T-helper 1 cell treated with Interleukin-12 subunit alpha and Interleukin-12 subunit beta and Interleukin-4 antibody, amounts not matched to agents 30 ng/mL and 1 ng/mL, for 36 hours (primary cell): ENCODE measurements at regions not wholly inside any gene's neighbourhood (a gene's known extent, or its start where the extent isn't known, plus 50 kb on each side); places are given as distances from the start of the nearest gene placed in this dataset.
"Not testable (repeated sequence)": the region's sequence is repeated elsewhere in the genome, so short reads cannot be mapped to it uniquely, and the experiment has no call there.

Source experiments
- intact Hi-C: fragments of 100-400 bp; cut with micrococcal nuclease; formaldehyde crosslinking; loops from one replicate; pipeline ENCODE4 v1.15.1; 2024

DNA sequence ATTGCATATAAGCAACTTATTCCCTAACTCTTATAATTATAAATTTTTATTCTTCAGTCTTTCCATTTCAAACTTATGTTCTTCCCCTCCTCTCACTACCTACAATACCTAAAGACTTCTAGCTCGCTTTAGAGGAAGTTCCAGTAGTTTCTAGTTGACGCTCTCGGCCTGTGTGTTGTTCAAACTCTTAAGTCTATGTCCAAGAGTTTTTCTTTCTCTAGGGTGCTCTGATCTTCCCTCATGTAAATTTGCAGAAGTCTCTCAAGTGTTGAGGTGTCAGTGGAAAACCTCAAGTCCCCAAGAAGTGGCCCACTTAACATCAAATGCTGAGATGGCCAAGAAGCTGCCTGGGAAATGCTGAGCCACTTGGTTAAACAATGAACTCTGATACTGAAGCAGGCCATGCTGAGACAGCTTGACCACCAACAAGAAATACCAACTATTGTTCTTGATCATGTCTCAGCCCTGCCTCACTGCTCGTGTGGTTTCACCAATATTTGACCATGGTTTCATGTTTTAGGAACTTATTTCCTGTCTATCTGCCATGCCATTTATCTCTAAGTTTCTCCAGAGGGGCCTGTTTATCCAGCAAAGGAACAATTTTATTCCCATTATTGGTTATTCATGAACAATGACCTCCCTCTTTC lies 100.9 kb upstream of the TCF21 start:
- intact Hi-C loops, result no loop called here

DNA sequence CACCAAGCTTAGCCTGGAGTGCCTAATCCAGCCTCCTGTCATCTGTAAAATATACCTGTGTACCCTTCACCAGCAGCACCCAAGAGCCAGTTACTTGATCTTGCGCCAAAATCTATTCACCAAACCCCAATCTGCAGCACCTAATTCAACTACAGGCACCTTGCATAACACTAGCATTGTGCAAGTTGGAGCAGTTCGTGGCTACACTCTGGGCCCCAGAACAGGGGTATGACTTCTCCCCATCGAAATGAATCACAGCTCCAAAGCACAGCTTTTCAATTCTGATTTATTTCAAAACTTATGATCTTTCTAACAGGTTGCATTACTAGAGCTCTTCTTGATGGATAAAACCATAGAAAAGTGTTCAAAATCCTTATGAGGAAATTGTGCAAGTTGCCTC lies 100.4 kb upstream of the TCF21 start:
- intact Hi-C loops, result no loop called here

DNA sequence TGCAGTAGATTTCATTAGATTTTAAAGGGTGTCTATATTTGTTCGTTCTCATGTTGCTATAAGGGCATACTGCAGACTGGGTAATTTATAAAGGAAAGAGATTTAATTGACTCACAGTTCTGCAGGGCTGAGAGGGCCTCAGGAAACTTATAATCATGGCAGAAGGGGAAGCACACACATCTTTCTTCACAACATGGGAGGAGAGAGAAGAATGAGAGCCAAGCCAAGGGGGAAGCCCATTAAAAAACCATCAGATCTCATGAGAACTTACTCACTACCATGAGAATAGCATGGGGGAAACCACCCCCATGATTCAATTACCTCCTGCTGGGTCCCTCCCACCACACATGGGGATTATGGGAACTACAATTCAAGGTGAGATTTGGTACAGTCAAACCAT lies 99.5 kb upstream of the TCF21 start:
- intact Hi-C loops, result not testable (repeated sequence)

DNA sequence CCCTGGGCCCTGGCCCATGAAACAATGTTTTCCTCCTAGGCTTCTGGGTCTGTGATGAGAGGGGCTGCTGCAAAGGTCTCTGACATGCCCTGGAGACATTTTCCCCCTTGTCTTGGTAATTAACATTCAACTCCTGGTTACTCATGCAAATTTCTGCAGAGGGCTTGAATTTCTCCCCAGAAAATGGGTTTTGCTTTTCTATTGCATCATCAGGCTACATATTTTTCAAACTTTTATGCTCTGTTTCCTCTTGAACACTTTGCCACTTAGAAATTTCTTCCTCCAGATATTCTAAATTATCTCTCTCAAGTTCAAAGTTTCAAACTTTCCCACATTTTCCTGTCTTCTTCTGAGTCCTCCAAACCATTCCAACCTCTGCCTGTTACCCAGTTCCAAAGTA lies 98.2 kb upstream of the TCF21 start:
- intact Hi-C loops, result not testable (repeated sequence)

DNA sequence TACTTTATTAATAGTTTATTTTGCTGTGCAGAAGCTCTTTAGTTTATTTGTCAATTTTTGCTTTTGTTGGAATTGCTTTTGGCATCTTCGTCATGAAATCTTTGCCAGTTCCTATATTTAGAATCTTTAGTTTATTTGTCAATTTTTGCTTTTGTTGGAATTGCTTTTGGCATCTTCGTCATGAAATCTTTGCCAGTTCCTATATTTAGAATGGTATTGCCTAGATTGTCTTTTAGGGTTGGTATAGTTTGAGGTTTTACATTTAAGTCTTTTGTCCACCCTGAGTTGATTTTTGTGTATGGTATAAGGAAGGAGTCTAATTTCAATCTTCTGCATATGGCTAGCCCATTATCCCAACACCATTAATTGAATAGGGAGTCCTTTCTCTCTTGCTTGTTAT lies 93.9 kb upstream of the TCF21 start:
- intact Hi-C loops, result not testable (repeated sequence)

DNA sequence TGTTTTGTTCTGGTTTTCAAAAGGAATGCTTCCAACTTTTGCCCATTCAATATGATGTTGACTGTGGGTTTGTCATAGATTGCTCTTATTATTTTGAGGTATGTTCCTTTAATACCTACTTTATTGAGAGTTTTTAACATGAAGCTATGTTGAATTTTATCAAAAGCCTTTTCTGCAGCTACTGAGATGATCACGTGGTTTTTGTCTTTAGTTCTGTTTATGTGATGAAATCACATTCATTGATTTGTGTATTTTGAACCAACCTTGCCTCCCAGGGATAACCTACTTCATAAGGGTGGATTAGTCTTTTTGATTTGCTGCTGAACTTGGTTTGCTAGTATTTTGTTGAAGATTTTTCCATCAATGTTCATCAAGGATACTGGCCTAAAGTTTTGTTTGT lies 92.7 kb upstream of the TCF21 start:
- intact Hi-C loops, result no loop called here

DNA sequence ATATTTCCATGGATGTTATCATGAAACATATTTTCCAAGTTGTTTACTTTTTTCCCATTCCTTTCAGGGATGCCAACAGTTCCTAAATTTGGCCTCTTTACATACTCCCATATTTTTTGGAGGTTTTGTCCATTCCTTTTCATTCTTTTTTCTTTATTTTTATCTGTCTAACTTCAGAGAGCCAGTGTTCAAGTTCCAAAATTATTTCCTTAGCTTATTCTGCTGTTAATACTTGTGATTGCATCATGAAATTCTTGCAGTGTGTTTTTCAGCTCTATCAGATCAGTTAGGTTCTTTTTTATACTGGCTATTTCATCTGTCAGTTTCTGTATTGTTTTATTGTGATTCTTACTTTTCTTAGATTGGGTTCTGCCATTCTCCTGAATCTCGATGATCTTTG lies 89.9 kb upstream of the TCF21 start:
- intact Hi-C loops, result no loop called here

DNA sequence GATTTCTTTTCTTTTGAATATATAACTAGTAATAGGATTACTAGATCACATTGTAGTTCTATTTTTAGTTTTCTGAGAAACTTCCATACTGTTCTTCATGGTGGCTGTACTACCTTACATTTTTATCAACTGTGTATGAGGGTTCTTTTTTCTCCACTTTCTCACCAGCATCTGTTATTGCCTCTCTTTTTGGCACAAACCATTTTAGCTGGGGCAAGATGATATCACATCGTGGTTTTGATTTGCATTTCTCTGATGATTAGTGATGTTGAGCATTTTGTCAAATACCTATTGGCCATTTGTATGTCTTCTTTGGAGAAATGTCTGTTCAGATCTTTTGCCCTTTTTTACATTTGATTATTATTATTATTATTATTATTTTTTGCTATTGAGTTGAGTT lies 86.1 kb upstream of the TCF21 start:
- intact Hi-C loops, result no loop called here

DNA sequence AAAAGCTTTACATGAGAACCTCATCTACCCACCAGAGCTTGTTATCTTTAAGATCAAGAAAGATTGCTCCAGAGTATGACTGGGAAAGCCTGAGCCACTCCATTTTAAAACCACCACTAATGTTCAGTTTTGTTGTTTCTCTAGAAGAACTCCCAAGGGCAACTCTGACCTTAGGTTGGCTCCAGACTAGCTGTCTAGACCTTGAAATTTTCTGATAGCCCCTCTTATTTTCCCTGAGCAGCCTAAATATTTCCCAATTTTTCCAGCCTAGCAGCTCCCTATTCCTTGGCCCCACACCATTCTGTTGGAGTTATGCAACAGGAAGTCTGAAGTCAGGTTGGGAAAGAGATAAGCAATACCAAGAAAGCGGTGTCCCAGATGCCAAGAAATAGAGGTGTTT lies 84.6 kb upstream of the TCF21 start:
- intact Hi-C loops, result no loop called here

DNA sequence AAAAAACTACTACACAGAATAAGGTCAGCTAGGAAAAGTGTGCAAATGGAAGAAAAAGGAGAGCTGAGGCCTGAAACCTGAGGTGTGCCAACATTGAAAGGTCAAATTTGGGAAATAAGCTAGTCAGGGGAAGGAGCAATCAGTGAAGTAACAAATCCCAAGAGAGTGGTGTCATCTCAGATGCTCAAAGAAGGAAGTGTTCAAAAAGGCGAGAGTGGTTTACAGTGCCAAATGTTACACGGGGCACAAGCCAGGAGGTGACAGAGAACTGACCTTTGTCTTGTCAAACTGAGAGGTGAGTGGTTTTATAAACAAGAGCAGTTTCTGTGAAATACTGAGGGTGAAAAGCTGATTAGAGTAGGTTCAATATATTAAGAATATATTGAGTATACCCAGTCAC lies 83.0 kb upstream of the TCF21 start:
- intact Hi-C loops, result no loop called here

DNA sequence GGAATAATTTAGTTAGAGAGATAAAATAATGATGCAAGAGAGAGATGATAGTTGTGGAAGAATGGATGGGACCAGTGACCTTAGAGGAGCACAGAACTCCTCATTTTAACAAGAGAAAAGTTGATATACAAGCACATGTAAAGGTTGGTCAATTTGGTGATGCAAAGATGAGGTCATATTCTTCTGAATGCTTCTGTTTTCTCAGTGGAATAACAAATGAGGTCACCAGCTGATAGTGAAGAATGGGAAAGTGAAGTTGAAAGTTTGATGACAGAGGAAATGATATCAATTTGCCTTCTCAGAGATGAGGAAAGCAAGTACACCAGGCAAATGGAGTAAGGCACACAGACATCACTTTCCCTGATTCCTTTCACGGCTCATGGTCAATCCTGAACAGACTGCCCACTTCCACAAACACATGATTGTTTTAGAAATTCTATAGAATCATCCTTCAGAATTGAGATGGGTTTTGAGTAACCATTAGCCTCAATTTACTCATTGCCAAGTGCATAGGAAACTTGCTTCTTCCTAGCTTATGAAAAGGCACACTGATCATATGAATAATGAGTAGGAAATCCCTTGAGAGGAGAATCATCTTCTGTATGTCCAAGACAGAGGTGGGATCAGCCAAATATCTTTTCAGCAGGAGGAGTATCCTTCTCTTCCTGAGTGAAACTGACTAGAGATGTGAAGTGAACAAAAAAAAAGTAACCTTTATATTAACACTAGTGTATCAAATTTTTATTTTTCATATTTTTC lies 82.4 kb upstream of the TCF21 start:
- intact Hi-C loops, result no loop called here

DNA sequence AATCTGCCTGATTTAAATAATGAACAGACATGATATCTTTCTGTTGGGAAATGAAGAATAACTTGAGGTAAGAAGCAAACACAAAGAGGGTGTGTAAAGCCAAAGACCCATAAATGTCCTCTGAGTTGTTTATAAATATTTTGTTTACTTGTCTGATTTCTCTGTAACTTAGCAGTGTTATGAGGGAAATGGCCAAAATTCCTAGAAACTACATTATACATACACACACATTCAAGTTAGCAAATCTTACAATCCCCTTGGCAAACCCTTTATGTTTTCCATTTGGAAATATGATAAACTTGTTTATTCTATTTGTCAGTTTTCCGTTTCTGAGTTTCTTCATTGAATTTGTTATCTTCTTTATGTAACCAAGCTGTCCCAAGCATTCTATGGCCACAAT lies 81.4 kb upstream of the TCF21 start:
- intact Hi-C loops, result no loop called here

DNA sequence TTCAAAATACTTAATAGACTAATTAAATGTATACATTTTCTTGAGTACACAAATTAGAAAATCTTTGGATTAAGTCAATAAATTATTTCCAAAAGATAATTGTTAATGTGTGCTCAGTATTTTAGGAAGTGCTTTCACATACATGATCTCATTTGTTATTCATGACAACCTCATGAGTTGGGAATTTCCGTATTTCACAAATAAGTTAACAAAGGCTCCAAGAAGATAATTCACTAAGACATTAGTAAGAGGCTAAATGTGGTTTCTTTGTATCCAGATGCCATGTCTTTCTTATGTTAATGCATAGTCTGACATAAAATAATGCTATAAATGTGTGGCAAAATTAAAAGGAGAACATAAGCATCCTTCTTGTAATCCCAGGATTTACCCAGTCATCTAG lies 79.5 kb upstream of the TCF21 start:
- intact Hi-C loops, result no loop called here

DNA sequence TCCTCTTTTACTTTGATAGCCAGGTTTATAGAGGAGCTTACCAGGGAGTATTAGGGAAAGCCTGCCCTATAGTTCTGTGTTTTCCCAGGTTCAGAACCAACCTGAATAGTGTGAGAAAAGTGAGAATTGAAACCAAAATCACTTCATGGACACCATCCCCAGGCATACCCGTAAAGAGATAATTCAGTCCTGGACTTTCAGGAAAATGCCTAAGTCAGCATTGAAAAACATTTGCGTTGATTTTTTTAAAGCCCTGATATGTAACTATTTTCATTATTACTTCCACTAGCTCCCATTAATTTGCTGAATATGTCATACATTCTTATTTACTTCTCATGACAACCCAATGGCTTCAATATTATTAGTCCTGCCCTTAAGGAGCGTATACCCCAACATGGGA lies 77.4 kb upstream of the TCF21 start:
- intact Hi-C loops, result loop anchor here (10.0 kb wide), 1 partner anchor 247 kb away; no protein-coding TSS in a partner anchor

DNA sequence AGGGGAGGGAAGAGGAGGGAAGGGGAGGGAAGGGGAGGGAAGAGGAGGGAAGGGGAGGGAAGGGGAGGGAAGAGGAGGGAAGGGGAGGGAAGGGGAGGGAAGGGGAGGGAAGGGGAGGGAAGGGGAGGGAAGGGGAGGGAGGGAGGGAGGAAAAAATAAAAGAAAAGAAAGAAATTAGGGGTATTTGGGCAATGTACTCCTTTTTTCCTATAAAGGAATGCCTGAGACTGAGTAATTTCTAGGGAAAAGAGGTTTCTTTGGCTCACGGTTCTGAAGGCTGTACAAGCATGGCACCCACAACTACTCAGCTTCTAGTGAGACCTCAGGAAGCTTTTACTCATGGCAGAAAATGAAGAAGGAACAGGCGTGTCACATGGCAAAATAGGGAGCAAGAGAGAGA lies 76.5 kb upstream of the TCF21 start:
- intact Hi-C loops, result loop anchor here (10.0 kb wide), 1 partner anchor 248 kb away; no protein-coding TSS in a partner anchor

DNA sequence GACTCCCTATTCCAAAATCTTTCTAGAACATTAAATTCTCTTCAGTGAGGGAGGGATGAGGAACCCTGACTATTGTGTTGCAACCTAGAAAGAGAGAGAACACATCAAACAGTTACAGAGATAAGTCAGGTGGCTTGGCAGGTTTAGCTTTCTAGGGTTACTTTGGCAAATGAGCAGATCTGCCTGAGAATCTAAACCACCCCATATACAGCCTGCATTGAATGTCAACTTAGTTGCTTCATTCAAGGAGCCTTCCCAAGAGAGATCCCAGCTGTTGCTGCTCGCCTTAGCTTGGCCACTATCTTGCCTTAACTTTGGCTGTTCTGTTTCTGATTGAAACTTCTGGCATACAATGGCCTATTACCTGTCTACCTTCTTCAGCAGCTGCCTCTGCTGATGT lies 74.7 kb upstream of the TCF21 start:
- intact Hi-C loops, result loop anchor here (10.0 kb wide), 1 partner anchor 249 kb away; no protein-coding TSS in a partner anchor

DNA sequence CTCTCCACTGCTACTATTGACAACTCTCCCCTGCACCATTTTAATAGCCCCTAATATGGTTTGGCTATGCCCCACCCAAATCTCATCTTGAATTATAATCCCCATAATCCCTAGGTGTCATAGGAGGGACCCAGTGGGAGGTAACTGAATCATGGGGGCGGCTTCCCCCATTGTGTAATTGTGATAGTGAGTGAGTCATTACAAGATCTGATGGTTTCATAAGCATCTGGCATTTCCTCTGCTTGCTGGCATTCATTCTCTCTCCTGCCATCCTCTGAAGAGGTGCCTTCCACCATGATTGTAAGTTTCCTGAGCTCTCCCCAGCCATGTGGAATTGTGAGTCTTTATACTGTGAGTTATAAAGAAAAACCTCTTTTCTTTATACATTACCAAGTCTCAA lies 74.1 kb upstream of the TCF21 start:
- intact Hi-C loops, result loop anchor here (10.0 kb wide), 1 partner anchor 250 kb away; no protein-coding TSS in a partner anchor

DNA sequence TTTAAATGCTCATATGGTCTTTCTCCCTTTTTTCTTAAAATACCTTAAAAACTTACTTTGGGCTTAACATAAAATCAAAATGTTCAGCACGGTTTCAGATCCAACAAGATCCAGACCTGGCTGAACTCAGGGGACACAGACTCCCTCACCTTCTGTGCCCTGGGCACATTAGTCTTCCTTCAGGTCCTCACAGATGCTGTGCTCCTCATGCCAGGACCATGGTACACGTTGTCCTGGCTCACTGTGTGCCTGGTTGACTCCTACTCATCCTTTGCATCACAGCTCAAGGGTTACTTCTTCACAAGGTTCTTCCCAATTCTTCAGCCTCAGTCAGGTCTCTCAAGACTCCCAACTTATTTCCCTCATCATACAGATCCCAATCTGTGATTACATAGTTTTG lies 73.6 kb upstream of the TCF21 start:
- intact Hi-C loops, result loop anchor here (10.0 kb wide), 1 partner anchor 251 kb away; no protein-coding TSS in a partner anchor

DNA sequence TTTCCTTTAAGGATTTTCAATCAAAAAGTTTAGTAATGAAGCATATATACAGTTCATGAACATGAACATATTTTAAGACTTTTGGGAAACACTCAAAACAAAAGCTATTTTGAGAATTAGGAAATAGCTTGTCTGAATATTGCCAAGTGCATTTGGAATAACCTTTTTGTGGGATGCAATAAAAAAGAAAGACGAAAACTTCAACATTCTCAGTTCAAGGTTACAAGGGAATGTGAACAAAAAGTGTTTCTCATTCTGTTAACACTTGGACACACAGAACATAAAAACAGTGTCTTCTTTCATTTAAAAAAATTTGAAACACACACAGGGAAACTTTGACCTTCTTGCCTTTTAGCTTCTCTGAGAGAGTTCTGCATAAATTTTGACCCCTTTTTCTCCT lies 72.7 kb upstream of the TCF21 start:
- intact Hi-C loops, result loop anchor here (10.0 kb wide), 1 partner anchor 251 kb away; no protein-coding TSS in a partner anchor

DNA sequence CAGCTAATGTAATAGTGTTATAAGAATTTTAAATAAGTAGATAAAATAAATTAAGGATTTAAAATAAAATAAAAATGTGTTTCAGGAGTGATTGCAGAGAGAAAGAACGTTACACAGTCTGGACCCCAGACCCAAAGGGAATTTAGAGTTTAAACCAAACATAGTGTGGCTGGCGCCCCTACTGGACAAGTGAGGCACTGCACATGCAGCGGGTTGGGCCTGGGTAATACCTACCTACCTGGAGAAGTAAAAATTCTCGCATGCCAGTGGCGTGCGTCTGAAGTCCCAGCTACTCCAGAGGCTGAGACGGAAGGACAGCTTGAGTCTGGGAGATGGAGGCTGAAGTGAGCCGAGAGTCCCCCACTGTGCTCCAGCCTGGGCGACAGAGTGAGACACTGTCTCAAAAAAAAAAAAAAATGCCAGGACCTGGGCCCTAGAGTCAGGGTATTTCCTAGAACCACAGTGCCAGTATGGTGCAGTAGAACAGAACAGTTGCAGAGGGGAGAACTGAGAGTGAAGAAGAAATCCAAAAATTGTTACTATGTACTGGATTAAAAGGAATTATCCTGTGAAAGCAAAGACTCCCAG lies 71.4 kb upstream of the TCF21 start:
- intact Hi-C loops, result loop anchor here (10.0 kb wide), 1 partner anchor 253 kb away; no protein-coding TSS in a partner anchor

DNA sequence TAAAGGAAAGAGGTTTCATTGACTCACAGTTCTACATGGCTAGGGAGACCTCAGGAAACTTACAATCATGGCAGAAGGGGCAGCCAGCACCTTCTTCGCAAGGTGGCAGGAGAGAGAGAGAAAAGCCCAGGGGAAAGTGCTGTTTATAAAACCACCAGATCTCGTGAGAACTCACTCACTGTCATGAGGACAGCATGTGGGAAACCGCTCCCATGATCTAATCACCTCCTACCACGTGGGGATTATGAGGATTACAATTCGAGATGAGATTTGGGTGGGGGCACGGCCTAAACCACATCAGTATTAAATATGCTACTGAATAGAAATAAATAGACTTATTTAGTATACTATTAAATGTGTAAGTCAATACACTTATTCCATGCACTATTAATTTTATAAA lies 70.6 kb upstream of the TCF21 start:
- intact Hi-C loops, result loop anchor here (10.0 kb wide), 1 partner anchor 254 kb away; no protein-coding TSS in a partner anchor

DNA sequence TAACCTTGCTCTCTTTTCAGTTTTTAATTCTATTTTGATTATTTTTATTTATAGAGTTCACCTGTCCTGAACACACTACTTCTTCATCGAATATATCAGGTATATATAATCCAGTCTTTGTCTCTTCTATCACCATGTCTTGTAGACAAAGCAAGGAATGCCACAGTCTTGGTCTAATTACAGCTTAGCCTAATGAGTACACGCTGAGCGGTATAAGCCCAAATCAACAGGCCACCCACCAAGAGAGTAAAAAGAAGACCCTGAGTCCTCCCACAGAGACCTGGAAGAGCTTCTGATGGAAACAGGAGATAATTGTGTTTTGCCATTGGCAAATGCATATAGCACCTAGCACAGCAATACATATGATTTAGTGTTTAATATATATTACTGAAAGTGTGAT lies 68.7 kb upstream of the TCF21 start:
- intact Hi-C loops, result no loop called here
